GM18517 (cell line): ENCODE measurements at regions not wholly inside any gene's neighbourhood (a gene's known extent, or its start where the extent isn't known, plus 50 kb on each side); places are given as distances from the start of the nearest gene placed in this dataset.
"Not testable (repeated sequence)": the region's sequence is repeated elsewhere in the genome, so short reads cannot be mapped to it uniquely, and the experiment has no call there.

Source experiments
- ATAC-seq: cut with Tn5 transposase; IDR thresholded peaks from one replicate; pipeline ENCODE4 v1.9.1; 2021; ENCODE audit warnings: mild to moderate bottlenecking, moderate library complexity; ENCODE audit not compliant: unreplicated experiment

GRCh38 chr1:220420726-220421125 is 107.2 kb upstream of the MARK1 start:
- no peak for ATAC-seq

GRCh38 chr1:220412382-220412781 is 115.6 kb upstream of the MARK1 start:
- not testable (repeated sequence) for ATAC-seq

GRCh38 chr1:220410611-220411010 is 117.3 kb upstream of the MARK1 start:
- ATAC-seq = no peak

- ATAC-seq = no peak
These were observed 118.0 kb upstream of the MARK1 start for GRCh38 chr1:220409771-220410595.

GRCh38 chr1:220407191-220407590 is 120.7 kb upstream of the MARK1 start:
- ATAC-seq = no peak

- no peak for ATAC-seq
These were observed 126.0 kb upstream of the RAB3GAP2 start for GRCh38 chr1:220398238-220398637.

GRCh38 chr1:220391491-220391890 is 119.2 kb upstream of the RAB3GAP2 start:
- ATAC-seq = no peak

GRCh38 chr1:220389634-220390033 is 117.4 kb upstream of the RAB3GAP2 start:
- ATAC-seq = no peak

- no peak for ATAC-seq
These were observed 114.4 kb upstream of the RAB3GAP2 start for GRCh38 chr1:220386494-220387195.

GRCh38 chr1:220385158-220385557 is 112.9 kb upstream of the RAB3GAP2 start:
- ATAC-seq = no peak

- no peak for ATAC-seq
These were observed 110.7 kb upstream of the RAB3GAP2 start for GRCh38 chr1:220382994-220383393.

- no peak for ATAC-seq
These were observed 108.6 kb upstream of the RAB3GAP2 start for GRCh38 chr1:220380885-220381284.

- ATAC-seq = no peak
These were observed 106.5 kb upstream of the RAB3GAP2 start for GRCh38 chr1:220378571-220379302.

GRCh38 chr1:220375715-220376114 is 103.5 kb upstream of the RAB3GAP2 start:
- no peak for ATAC-seq

GRCh38 chr1:220374449-220374848 is 102.2 kb upstream of the RAB3GAP2 start:
- no peak for ATAC-seq

GRCh38 chr1:220372451-220372850 is 100.2 kb upstream of the RAB3GAP2 start:
- no peak for ATAC-seq

GRCh38 chr1:220371324-220371723 is 99.1 kb upstream of the RAB3GAP2 start:
- no peak for ATAC-seq

- no peak for ATAC-seq
These were observed 97.9 kb upstream of the RAB3GAP2 start for GRCh38 chr1:220370041-220370700.

- no peak for ATAC-seq
These were observed 97.3 kb upstream of the RAB3GAP2 start for GRCh38 chr1:220369511-220369910.

- no peak for ATAC-seq
These were observed 96.4 kb upstream of the RAB3GAP2 start for GRCh38 chr1:220368352-220369265.
